A673 (cell line): ENCODE measurements at regions not wholly inside any gene's neighbourhood (a gene's known extent, or its start where the extent isn't known, plus 50 kb on each side); places are given as distances from the start of the nearest gene placed in this dataset.
A peak's percentile ranks its signal among the peaks of the same experiment; 100 is the strongest.

ENCODE experiments used
- BruUV-seq: library from RNA; stranded (reverse); fragments of 400-500 nt; replicated peaks from 2 replicates; lab custom pipeline; 2021; lab: Mats Ljungman, UMichigan
- CTCF ChIA-PET: fragments of 300-600 bp; sonication (Branson Sonifier 250); formaldehyde crosslinking; loops from one replicate; lab custom pipeline; 2022; ENCODE audit warnings: antibody characterized with exemption; lab: Charles Lee
- POLR2A ChIA-PET: fragments of 300-600 bp; sonication (Branson Sonifier 250); formaldehyde crosslinking; loops from one replicate; lab custom pipeline; 2022; ENCODE audit warnings: antibody characterized with exemption; ENCODE audit not compliant: low non-redundant PET; lab: Charles Lee
- DNase-seq: peaks from one replicate; pipeline ENCODE4 v3.0.0-alpha.2; 2015; ENCODE audit warnings: low spot score
- H3K27ac ChIP-seq: fragments of 200-600 bp; sonication (generic); 2 replicates; pipeline ENCODE4 v1.5.1; 2016; ENCODE audit warnings: mixed run types, low read depth, mild to moderate bottlenecking, mixed read lengths, antibody characterized with exemption, low read length; ENCODE audit not compliant: poor library complexity, severe bottlenecking
- H3K27me3 ChIP-seq: fragments of 200-600 bp; sonication (generic); replicated peaks from 2 replicates; pipeline ENCODE4 v1.6.1; 2017; ENCODE audit warnings: mixed run types, low read depth, mild to moderate bottlenecking, mixed read lengths, antibody characterized with exemption, low read length; ENCODE audit not compliant: insufficient read depth, poor library complexity
- H3K36me3 ChIP-seq: fragments of 200-600 bp; sonication (generic); 2 replicates; pipeline ENCODE4 v1.6.1; 2016; ENCODE audit warnings: mixed run types, mild to moderate bottlenecking, mixed read lengths, antibody characterized with exemption, low read length; ENCODE audit not compliant: insufficient read depth, poor library complexity, severe bottlenecking
- H3K4me1 ChIP-seq: fragments of 200-600 bp; sonication (generic); 2 replicates; pipeline ENCODE4 v1.6.1; 2017; ENCODE audit warnings: mixed run types, mild to moderate bottlenecking, mixed read lengths, antibody characterized with exemption, low read length; ENCODE audit not compliant: insufficient read depth, poor library complexity, severe bottlenecking
- H3K4me3 ChIP-seq: fragments of 200-600 bp; sonication (generic); 2 replicates; pipeline ENCODE4 v1.5.1; 2016; ENCODE audit warnings: low read depth, mixed run types, mild to moderate bottlenecking, mixed read lengths, low read length; ENCODE audit not compliant: poor library complexity, severe bottlenecking
- H3K9me3 ChIP-seq: fragments of 200-600 bp; sonication (generic); 2 replicates; pipeline ENCODE4 v1.6.1; 2016; ENCODE audit warnings: mixed run types, low read depth, mild to moderate bottlenecking, mixed read lengths, antibody characterized with exemption, low read length; ENCODE audit not compliant: poor library complexity, severe bottlenecking
- CTCF ChIP-seq: fragments of 300-800, 200-600 bp; sonication (generic); conservative IDR thresholded peaks from 2 replicates; pipeline ENCODE4 v1.5.1; 2017; ENCODE audit warnings: low read depth, mild to moderate bottlenecking, antibody characterized with exemption, low read length, moderate library complexity, mixed read lengths
- EZH2 ChIP-seq: fragments of 200-600 bp; sonication (generic); IDR thresholded peaks from 2 replicates; pipeline ENCODE4 v1.6.1; 2017; ENCODE audit warnings: borderline replicate concordance, low read depth, mild to moderate bottlenecking, mixed read lengths, antibody characterized with exemption, low read length; ENCODE audit not compliant: poor library complexity, severe bottlenecking
- intact Hi-C: fragments of 100-400 bp; cut with micrococcal nuclease; formaldehyde crosslinking; loops from one replicate; pipeline ENCODE4 v1.10.0; 2022; ENCODE audit not compliant: unreplicated experiment

- intact Hi-C loops = no loop called here
- TF ChIP-seq EZH2 = no peak
- TF ChIP-seq CTCF = no peak
- H3K27ac ChIP-seq = peak overlapping the region; percentile 53
- ChIA-PET CTCF (no interaction called here), POLR2A (interaction anchor here (0.5 kb wide), 1 partner anchor 247 kb away, joined by 6 read pairs; no protein-coding TSS in a partner anchor)
- BruUV-seq = no TSS peak
- H3K4me1 ChIP-seq = peaks cover 19% of the 10 kb centered on the region
- no peaks in the 10 kb centered on the region for H3K9me3 ChIP-seq
- DNase-seq = peak; percentile 70
- no peaks in the 10 kb centered on the region for H3K36me3 ChIP-seq
- H3K4me3 ChIP-seq = no peak overlapping the region
- H3K27me3 ChIP-seq = no peaks in the 10 kb centered on the region
Measured at GRCh38 chr16:64864232-64864809, 257.5 kb downstream of the CDH11 start.

DNA sequence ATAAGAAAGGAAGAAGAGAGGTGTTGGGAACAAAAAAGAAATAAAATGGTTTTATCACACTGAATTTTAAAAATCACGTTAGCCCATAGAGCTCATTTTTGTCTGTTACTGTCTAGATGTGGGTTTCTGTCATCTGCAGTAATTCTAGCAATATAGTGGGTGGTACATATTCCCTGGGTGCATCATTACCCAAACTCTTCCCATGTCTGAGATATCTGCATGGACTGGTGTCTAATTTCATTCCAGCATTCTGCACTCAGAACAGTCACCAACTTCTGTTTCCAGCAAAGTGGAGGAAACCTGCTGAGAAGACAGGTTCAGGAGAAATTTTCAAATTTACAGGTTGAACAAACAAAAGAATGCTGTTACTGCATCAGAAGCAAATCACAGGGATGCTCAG, 263.8 kb downstream of the CDH11 start:
- no TSS peak for BruUV-seq
- Histone ChIP-seq H3K4me1 (no peaks in the 10 kb centered on the region), H3K27ac (no peak overlapping the region), H3K36me3 (no peaks in the 10 kb centered on the region), H3K4me3 (no peak overlapping the region), H3K9me3 (no peaks in the 10 kb centered on the region), H3K27me3 (no peaks in the 10 kb centered on the region)
- ChIA-PET CTCF (no interaction called here), POLR2A (interaction anchor here (0.7 kb wide), 1 partner anchor 15 kb away, joined by 3 read pairs; no protein-coding TSS in a partner anchor)
- TF ChIP-seq CTCF (no peak), EZH2 (no peak)
- DNase-seq = no peak
- intact Hi-C loops = no loop called here

DNA sequence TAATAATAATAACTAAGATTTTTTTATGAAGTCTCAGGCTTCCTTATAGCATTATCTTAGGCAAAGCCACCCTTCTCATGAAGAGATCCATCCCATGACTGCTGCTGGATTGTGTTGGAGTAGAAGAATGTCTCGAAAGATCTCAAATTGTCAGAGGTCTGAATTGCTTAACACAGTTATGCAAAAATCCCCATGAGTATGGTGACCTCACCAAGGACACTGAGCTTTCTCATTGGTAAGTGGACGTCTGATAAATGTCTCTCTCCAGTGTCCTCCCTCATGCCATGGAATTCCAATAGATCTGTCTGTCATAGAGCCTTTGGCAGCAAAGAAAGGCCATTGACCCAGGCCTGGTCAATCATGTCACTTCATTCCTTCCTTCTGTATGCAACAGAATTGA, 264.5 kb downstream of the CDH11 start:
- Histone ChIP-seq H3K4me3 (no peak overlapping the region), H3K27me3 (no peaks in the 10 kb centered on the region), H3K27ac (no peak overlapping the region), H3K4me1 (no peaks in the 10 kb centered on the region), H3K36me3 (no peaks in the 10 kb centered on the region), H3K9me3 (no peaks in the 10 kb centered on the region)
- intact Hi-C loops = no loop called here
- DNase-seq = no peak
- no peak for TF ChIP-seq EZH2
- no peak for TF ChIP-seq CTCF
- ChIA-PET POLR2A (interaction anchor here (0.7 kb wide), 1 partner anchor 14 kb away, joined by 3 read pairs; no protein-coding TSS in a partner anchor), CTCF (no interaction called here)
- BruUV-seq = no TSS peak
